ENCODE measurements at regions not wholly inside any gene's neighbourhood (a gene's known extent, or its start where the extent isn't known, plus 50 kb on each side); places are given as distances from the start of the nearest gene placed in this dataset.
"Not testable (repeated sequence)": the region's sequence is repeated elsewhere in the genome, so short reads cannot be mapped to it uniquely, and the experiment has no call there.

DNA sequence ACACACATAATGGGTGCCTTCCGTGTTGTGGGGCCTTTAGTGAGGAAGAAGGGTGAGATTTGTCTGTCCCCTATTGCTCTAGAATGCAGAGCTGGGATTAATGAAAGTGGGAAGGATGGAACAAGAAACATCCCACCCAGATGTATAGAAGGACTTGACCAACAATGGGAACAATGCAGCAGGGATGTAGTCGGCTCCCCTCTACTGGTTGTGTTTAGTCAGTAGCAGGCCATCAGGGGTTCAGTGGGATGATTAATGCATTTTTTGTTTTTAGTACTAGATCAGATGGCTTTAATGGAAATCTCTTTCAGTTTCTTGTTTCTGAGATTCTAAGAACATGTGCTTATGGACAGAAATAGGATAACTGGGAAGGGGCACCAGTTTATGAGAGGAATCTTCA lies 156.0 kb upstream of the ROPN1 start:
- Mint-ChIP-seq H3K4me3 (ENCODE audit: unreplicated experiment) (no peak overlapping the region), H3K9me3 (ENCODE audit: unreplicated experiment) (no peaks in the 10 kb centered on the region), H3K36me3 (ENCODE audit: insufficient read depth, unreplicated experiment) (no peaks in the 10 kb centered on the region), H3K27me3 (ENCODE audit: insufficient read depth, unreplicated experiment) (peaks cover 82% of the 10 kb centered on the region), H3K27ac (ENCODE audit: low read depth, unreplicated experiment) (no peak overlapping the region), H3K4me1 (ENCODE audit: insufficient read depth, unreplicated experiment) (no peaks in the 10 kb centered on the region)
- TF ChIP-seq, protein P1, sequence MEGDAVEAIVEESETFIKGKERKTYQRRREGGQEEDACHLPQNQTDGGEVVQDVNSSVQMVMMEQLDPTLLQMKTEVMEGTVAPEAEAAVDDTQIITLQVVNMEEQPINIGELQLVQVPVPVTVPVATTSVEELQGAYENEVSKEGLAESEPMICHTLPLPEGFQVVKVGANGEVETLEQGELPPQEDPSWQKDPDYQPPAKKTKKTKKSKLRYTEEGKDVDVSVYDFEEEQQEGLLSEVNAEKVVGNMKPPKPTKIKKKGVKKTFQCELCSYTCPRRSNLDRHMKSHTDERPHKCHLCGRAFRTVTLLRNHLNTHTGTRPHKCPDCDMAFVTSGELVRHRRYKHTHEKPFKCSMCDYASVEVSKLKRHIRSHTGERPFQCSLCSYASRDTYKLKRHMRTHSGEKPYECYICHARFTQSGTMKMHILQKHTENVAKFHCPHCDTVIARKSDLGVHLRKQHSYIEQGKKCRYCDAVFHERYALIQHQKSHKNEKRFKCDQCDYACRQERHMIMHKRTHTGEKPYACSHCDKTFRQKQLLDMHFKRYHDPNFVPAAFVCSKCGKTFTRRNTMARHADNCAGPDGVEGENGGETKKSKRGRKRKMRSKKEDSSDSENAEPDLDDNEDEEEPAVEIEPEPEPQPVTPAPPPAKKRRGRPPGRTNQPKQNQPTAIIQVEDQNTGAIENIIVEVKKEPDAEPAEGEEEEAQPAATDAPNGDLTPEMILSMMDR (IDR thresholded peaks at IDR 0.05; ENCODE audit: unreplicated experiment) = no peak
- ChIA-PET POLR2A (no interaction called here), CTCF (no interaction called here)
- BruUV-seq (replicated peaks) = no TSS peak
- intact Hi-C loops (cut with micrococcal nuclease) = no loop called here
- no peak for DNase-seq (ENCODE audit: unreplicated experiment)

DNA sequence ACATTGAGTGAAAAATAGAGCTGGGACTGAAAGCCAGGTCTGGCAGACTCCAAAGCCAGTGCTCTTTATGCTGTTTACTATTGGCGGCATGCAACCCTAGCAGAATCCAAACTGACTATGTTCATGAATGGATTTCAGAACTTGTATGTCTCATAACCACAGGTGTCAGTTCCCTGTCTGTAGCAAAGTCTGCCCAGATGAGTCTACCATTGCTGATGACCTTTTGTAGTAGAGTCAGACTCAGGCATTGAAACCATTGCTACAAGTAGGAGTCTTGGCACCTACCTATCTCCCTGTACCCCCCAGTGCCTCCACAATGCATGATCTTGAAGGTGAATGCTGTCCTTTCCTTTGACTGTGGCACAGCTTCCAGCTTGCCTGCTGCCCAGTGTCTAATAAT lies 157.2 kb upstream of the ROPN1 start:
- H3K4me1 Mint-ChIP-seq (ENCODE audit: insufficient read depth, unreplicated experiment) = no peaks in the 10 kb centered on the region
- intact Hi-C loops (cut with micrococcal nuclease) = no loop called here
- CTCF ChIA-PET = interaction anchor here (1.5 kb wide), 1 partner anchor 25 kb away, joined by 4 read pairs; no protein-coding TSS in a partner anchor
- peaks cover 79% of the 10 kb centered on the region for H3K27me3 Mint-ChIP-seq (ENCODE audit: insufficient read depth, unreplicated experiment)
- no peaks in the 10 kb centered on the region for H3K9me3 Mint-ChIP-seq (ENCODE audit: unreplicated experiment)
- BruUV-seq (replicated peaks) = no TSS peak
- TF ChIP-seq, protein P1 (IDR thresholded peaks at IDR 0.05; ENCODE audit: unreplicated experiment) = no peak
- no peak overlapping the region for H3K27ac Mint-ChIP-seq (ENCODE audit: low read depth, unreplicated experiment)
- H3K36me3 Mint-ChIP-seq (ENCODE audit: insufficient read depth, unreplicated experiment) = no peaks in the 10 kb centered on the region
- H3K4me3 Mint-ChIP-seq (ENCODE audit: unreplicated experiment) = no peak overlapping the region
- POLR2A ChIA-PET = no interaction called here
- no peak for DNase-seq (ENCODE audit: unreplicated experiment)

DNA sequence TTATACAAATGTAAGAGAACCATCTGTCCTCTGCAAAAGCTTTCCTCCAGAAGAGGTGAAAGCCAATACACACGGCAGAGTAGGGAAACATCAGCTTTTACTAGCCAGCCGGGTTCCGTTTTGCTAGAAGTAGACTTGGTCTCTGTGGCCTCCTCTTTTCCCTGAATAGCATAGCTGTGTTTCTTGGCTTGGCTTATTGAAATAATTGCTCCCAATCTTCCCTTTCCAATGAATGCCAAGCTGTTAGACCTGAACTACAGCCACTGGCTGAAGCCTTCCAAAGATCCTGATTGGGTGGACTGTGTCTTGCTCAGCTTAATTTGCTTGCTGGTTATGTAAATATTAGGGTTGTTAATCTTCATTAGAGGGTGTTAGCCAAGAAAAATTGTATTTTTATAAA lies 157.8 kb upstream of the ROPN1 start:
- H3K9me3 Mint-ChIP-seq (ENCODE audit: unreplicated experiment) = no peaks in the 10 kb centered on the region
- peaks cover 72% of the 10 kb centered on the region for H3K27me3 Mint-ChIP-seq (ENCODE audit: insufficient read depth, unreplicated experiment)
- no TSS peak for BruUV-seq (replicated peaks)
- intact Hi-C loops (cut with micrococcal nuclease) = no loop called here
- POLR2A ChIA-PET = no interaction called here
- H3K4me3 Mint-ChIP-seq (ENCODE audit: unreplicated experiment) = no peak overlapping the region
- H3K36me3 Mint-ChIP-seq (ENCODE audit: insufficient read depth, unreplicated experiment) = no peaks in the 10 kb centered on the region
- TF ChIP-seq, protein P1 (IDR thresholded peaks at IDR 0.05; ENCODE audit: unreplicated experiment) = no peak
- DNase-seq (ENCODE audit: unreplicated experiment) = no peak
- CTCF ChIA-PET = interaction anchor here (1.5 kb wide), 1 partner anchor 24 kb away, joined by 4 read pairs; no protein-coding TSS in a partner anchor
- no peaks in the 10 kb centered on the region for H3K4me1 Mint-ChIP-seq (ENCODE audit: insufficient read depth, unreplicated experiment)
- H3K27ac Mint-ChIP-seq (ENCODE audit: low read depth, unreplicated experiment) = no peak overlapping the region

DNA sequence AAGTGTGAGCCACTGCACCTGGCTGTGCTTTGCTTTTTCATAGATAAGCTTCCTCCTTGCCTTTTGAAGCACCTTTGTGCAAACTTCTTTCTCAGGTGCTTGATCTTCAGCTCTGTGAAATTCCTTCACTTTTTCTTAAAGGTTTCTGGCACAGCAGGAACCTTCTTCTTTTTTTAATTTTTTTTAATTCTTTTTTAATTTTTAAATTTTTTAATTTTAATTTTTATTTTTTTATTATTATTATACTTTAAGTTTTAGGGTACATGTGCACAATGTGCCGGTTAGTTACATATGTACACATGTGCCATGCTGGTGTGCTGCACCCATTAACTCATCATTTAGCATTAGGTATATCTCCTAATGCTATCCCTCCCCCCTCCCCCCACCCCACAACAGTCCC lies 161.0 kb upstream of the ROPN1 start:
- H3K4me1 Mint-ChIP-seq (ENCODE audit: insufficient read depth, unreplicated experiment); BruUV-seq (replicated peaks); H3K27ac Mint-ChIP-seq (ENCODE audit: low read depth, unreplicated experiment); POLR2A ChIA-PET; intact Hi-C loops (cut with micrococcal nuclease); H3K9me3 Mint-ChIP-seq (ENCODE audit: unreplicated experiment); DNase-seq (ENCODE audit: unreplicated experiment); H3K4me3 Mint-ChIP-seq (ENCODE audit: unreplicated experiment); H3K36me3 Mint-ChIP-seq (ENCODE audit: insufficient read depth, unreplicated experiment); CTCF ChIA-PET: not testable (repeated sequence)
- peaks cover 43% of the 10 kb centered on the region for H3K27me3 Mint-ChIP-seq (ENCODE audit: insufficient read depth, unreplicated experiment)

Data from MCF 10A (cell line).